Activated B cell treated with CpG ODN at 0.5 μM for 24 hours (primary cell): ENCODE measurements at regions not wholly inside any gene's neighbourhood (a gene's known extent, or its start where the extent isn't known, plus 50 kb on each side); places are given as distances from the start of the nearest gene placed in this dataset.

Experiments
- ATAC-seq: fragments of 200-7000 bp; cut with Tn5 transposase; one replicate; pipeline ENCODE4 v1.10.0; 2021; ENCODE audit warnings: low read depth, mild to moderate bottlenecking, moderate library complexity
- CTCF ChIA-PET: fragments of 350-600 bp; sonication (Branson Sonifier 250); formaldehyde crosslinking; loops from one replicate; lab custom pipeline; 2021; ENCODE audit warnings: antibody characterized with exemption; lab: Charles Lee
- POLR2A ChIA-PET: fragments of 350-600 bp; sonication (Branson Sonifier 250); formaldehyde crosslinking; loops from one replicate; lab custom pipeline; 2021; ENCODE audit warnings: antibody characterized with exemption; lab: Charles Lee
- DNase-seq: peaks from one replicate; pipeline ENCODE4 v3.0.0; 2022
- H3K27ac Mint-ChIP-seq: one replicate; pipeline ENCODE4 v1.8.0; 2020; ENCODE audit warnings: mixed read lengths
- H3K27me3 Mint-ChIP-seq: one replicate; pipeline ENCODE4 v1.8.0; 2021; ENCODE audit warnings: mixed read lengths
- H3K36me3 Mint-ChIP-seq: one replicate; pipeline ENCODE4 v1.8.0; 2021; ENCODE audit warnings: low read depth, mixed read lengths
- H3K4me1 Mint-ChIP-seq: one replicate; pipeline ENCODE4 v1.8.0; 2021; ENCODE audit warnings: mixed read lengths
- H3K4me3 Mint-ChIP-seq: one replicate; pipeline ENCODE4 v1.8.0; 2020; ENCODE audit warnings: mild to moderate bottlenecking, mixed read lengths
- H3K9me3 Mint-ChIP-seq: one replicate; pipeline ENCODE4 v1.8.0; 2020; ENCODE audit warnings: mixed read lengths
- intact Hi-C: fragments of 100-400 bp; cut with micrococcal nuclease; formaldehyde crosslinking; loops from one replicate; pipeline ENCODE4 v1.15.1; 2024
- TF ChIP-seq, protein P1 (sequence below): fragments of 200-600 bp; IDR thresholded peaks from one replicate; pipeline ENCODE4 v1.8.0; 2022; ENCODE audit warnings: antibody characterized with exemption, mild to moderate bottlenecking

DNA sequence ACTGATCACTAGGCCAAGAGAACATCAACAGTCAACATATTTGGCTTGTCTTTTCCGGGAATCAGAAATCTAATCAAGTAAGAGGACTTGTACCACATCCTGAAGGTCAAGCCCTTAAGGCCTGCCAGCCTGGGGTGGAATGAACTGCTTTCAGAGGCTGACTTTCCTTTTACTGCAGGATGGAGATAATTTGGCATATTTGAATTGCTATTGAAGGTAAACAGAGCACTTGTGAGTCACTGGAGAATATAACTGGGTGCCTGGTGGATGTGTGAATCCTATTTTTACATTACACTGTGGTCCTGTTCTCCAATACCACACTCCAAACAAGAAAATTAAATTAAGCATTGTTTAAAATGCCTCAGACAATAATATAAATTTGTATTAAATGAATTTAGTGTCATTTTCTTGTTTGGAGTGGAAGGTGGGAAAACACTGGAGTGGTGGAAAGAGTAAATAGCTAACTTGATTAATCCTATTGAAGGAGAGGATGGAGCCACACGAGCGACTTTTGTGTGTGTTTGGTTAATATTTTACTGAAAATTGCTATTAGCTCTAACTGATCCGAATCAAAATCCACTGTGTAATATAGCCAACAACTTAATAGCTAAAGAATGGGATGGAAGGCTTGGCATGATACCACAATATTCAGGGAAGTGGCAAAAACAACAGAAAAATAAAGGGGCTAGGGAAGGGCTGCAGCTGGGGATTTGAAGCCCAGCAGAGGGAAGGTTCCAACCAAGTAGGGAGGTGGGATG is 89.4 kb downstream of the OTX2 start:
- Mint-ChIP-seq H3K9me3 (no peaks in the 10 kb centered on the region), H3K4me3 (no peak overlapping the region), H3K4me1 (no peaks in the 10 kb centered on the region), H3K27ac (no peak overlapping the region), H3K36me3 (no peaks in the 10 kb centered on the region), H3K27me3 (peaks cover 2% of the 10 kb centered on the region)
- TF ChIP-seq, protein P1, sequence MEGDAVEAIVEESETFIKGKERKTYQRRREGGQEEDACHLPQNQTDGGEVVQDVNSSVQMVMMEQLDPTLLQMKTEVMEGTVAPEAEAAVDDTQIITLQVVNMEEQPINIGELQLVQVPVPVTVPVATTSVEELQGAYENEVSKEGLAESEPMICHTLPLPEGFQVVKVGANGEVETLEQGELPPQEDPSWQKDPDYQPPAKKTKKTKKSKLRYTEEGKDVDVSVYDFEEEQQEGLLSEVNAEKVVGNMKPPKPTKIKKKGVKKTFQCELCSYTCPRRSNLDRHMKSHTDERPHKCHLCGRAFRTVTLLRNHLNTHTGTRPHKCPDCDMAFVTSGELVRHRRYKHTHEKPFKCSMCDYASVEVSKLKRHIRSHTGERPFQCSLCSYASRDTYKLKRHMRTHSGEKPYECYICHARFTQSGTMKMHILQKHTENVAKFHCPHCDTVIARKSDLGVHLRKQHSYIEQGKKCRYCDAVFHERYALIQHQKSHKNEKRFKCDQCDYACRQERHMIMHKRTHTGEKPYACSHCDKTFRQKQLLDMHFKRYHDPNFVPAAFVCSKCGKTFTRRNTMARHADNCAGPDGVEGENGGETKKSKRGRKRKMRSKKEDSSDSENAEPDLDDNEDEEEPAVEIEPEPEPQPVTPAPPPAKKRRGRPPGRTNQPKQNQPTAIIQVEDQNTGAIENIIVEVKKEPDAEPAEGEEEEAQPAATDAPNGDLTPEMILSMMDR: no peak
- ChIA-PET CTCF (no interaction called here), POLR2A (no interaction called here)
- intact Hi-C loops: no loop called here
- no peak for ATAC-seq
- no peak for DNase-seq

DNA sequence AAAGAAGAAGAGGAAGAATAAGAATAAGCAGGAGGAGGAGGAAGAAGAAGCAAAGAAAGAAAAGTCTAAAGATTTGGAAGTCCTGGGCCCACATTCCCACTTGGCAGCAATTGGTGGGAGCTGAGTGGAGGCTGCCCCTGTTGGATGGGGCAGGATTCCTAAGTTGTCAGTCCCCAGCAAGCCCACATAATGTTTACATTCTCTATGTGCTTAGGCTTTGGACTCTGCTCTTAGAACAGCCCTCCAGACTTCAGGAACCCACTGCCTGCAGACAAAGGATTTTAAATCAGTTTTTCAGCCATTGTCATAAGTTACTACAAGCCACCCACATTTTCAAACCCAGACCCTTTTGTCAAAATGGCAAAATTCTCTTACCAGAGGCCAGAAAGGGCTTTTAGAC is 92.0 kb downstream of the OTX2 start:
- no peak for ATAC-seq
- CTCF ChIA-PET: no interaction called here
- Mint-ChIP-seq H3K36me3 (no peaks in the 10 kb centered on the region), H3K4me1 (no peaks in the 10 kb centered on the region), H3K27ac (no peak overlapping the region), H3K4me3 (no peak overlapping the region), H3K9me3 (no peaks in the 10 kb centered on the region), H3K27me3 (peaks cover 5% of the 10 kb centered on the region)
- no peak for DNase-seq
- POLR2A ChIA-PET: no interaction called here
- intact Hi-C loops: no loop called here
- TF ChIP-seq, protein P1: no peak

DNA sequence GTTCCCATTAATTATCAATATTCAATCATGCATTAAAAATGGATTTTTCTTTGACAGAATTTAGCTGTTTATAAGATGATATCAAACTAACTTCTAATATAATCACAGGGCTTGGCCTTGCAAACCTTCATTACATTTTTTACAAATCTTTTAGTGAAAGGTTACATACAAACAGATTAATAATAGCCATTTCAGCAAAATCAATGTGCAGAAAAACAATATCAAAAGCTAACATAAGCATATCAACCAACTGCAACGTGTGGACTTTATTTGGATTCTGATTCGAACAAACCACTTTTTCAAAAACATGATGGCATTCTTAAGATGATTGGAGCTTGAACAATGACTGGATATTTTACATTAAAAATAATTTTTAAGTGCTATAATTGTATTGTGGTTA is 93.6 kb downstream of the OTX2 start:
- POLR2A ChIA-PET: no interaction called here
- no peaks in the 10 kb centered on the region for H3K4me1 Mint-ChIP-seq

DNA sequence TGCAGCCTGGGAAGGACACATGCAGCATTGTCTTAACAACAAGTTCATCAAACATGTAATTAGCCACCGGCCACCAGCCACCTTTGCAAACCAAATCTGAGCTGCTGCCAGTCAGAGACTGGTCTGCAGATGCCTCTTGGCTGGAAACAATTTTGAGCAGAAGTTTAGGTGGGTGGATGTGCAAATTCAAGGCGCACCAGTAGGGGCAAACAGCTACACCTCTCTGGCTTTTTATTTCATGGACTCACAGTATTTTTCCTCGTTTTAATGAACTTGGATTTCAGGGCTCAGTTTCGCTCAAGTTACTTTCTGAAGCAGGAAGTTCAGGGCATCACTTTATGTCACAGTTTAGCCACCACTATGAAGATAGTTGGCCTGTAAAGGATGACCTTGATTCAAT is 94.3 kb downstream of the OTX2 start:
- intact Hi-C loops: no loop called here
- peaks cover 3% of the 10 kb centered on the region for H3K27me3 Mint-ChIP-seq
- ATAC-seq: no peak
- ChIA-PET CTCF (no interaction called here), POLR2A (no interaction called here)
- no peaks in the 10 kb centered on the region for H3K4me1 Mint-ChIP-seq
- no peak overlapping the region for H3K27ac Mint-ChIP-seq
- H3K4me3 Mint-ChIP-seq: no peak overlapping the region
- no peak for DNase-seq
- TF ChIP-seq, protein P1: no peak
- no peaks in the 10 kb centered on the region for H3K36me3 Mint-ChIP-seq
- H3K9me3 Mint-ChIP-seq: no peaks in the 10 kb centered on the region

More for the DNA sequence above, 93.6 kb downstream of the OTX2 start:
- no peak overlapping the region for H3K27ac Mint-ChIP-seq
- ATAC-seq (no peak), DNase-seq (no peak)
- no peaks in the 10 kb centered on the region for H3K9me3 Mint-ChIP-seq
- intact Hi-C loops: no loop called here
- TF ChIP-seq, protein P1: no peak
- CTCF ChIA-PET: no interaction called here
- no peaks in the 10 kb centered on the region for H3K36me3 Mint-ChIP-seq
- peaks cover 5% of the 10 kb centered on the region for H3K27me3 Mint-ChIP-seq
- no peak overlapping the region for H3K4me3 Mint-ChIP-seq

DNA sequence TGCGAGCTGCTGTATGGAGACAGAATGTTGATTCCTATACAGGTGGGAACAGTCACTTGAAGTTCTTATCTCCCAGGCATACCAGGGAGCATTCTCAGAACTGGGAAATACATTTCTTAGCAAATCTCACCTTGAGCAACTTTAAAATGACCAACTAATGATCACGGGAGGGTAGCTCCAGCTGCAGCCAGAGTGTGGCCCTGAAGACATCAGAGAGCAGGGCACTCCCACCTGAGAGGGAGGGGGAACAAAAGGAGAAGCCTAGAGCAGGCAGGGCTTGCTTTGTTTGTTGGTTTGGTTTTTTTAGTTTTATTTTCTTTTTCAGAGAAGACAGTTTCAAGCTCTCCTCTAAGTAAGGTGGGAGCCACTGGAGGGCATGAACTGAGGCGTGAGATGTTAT is 101.1 kb downstream of the OTX2 start:
- TF ChIP-seq, protein P1: no peak
- no peak for DNase-seq
- Mint-ChIP-seq H3K36me3 (no peaks in the 10 kb centered on the region), H3K4me3 (no peak overlapping the region), H3K27ac (no peak overlapping the region), H3K4me1 (no peaks in the 10 kb centered on the region), H3K27me3 (peaks cover 5% of the 10 kb centered on the region), H3K9me3 (no peaks in the 10 kb centered on the region)
- intact Hi-C loops: no loop called here
- ChIA-PET CTCF (no interaction called here), POLR2A (no interaction called here)
- no peak for ATAC-seq
